H1 (cell line): ENCODE measurements at regions not wholly inside any gene's neighbourhood (a gene's known extent, or its start where the extent isn't known, plus 50 kb on each side); places are given as distances from the start of the nearest gene placed in this dataset.

Experiments
- CTCF ChIA-PET: fragments of 300-600 bp; sonication (Branson Sonifier 250); formaldehyde crosslinking; loops from one replicate; lab custom pipeline; 2021; ENCODE audit not compliant: partially characterized antibody; lab: Charles Lee
- POLR2A ChIA-PET: fragments of 300-600 bp; sonication (Branson Sonifier 250); formaldehyde crosslinking; loops from one replicate; lab custom pipeline; 2021; ENCODE audit warnings: inconsistent platforms; ENCODE audit not compliant: partially characterized antibody; lab: Charles Lee
- DNase-seq, 2 experiments: peaks; one replicate each; pipeline versions ENCODE4 v3.0.0 to v3.0.0-alpha.2; 2010 to 2022; ENCODE audit warnings: low spot score in 2 of 2, low read depth in 1 of 2, mixed read lengths in 1 of 2
- FAIRE-seq: peaks from 2 replicates; lab custom pipeline; 2011; peaks lifted over from hg19 to GRCh38; lab: Jason Lieb, UNC
- H2AFZ ChIP-seq: 2 replicates; pipeline ENCODE4 v1.8.1; 2012; ENCODE audit warnings: low read length, inconsistent platforms
- H2AK5ac ChIP-seq: 2 replicates; pipeline ENCODE4 v1.6.1; 2013; ENCODE audit warnings: low read depth, low read length
- H2BK120ac ChIP-seq: replicated peaks from 2 replicates; pipeline ENCODE3; 2013; ENCODE audit warnings: low read depth, low read length, inconsistent platforms
- H2BK12ac ChIP-seq: 2 replicates; pipeline ENCODE4 v1.6.1; 2013; ENCODE audit warnings: low read depth, low read length
- H2BK15ac ChIP-seq: 2 replicates; pipeline ENCODE4 v1.6.1; 2013; ENCODE audit warnings: low read length
- H2BK20ac ChIP-seq: 2 replicates; pipeline ENCODE4 v1.6.1; 2013; ENCODE audit warnings: low read length
- H2BK5ac ChIP-seq: 2 replicates; pipeline ENCODE4 v1.6.1; 2013; ENCODE audit warnings: low read depth, low read length
- H3K14ac ChIP-seq: 2 replicates; pipeline ENCODE4 v1.6.1; 2013; ENCODE audit warnings: inconsistent platforms; ENCODE audit not compliant: insufficient read length
- H3K18ac ChIP-seq: 2 replicates; pipeline ENCODE4 v1.6.1; 2013; ENCODE audit warnings: low read length; ENCODE audit errors: extremely low read depth
- H3K23ac ChIP-seq: 2 replicates; pipeline ENCODE4 v1.6.1; 2013; ENCODE audit warnings: inconsistent platforms; ENCODE audit not compliant: insufficient read length
- H3K23me2 ChIP-seq: 2 replicates; pipeline ENCODE4 v1.6.1; 2013; ENCODE audit warnings: low read depth, low read length
- H3K27ac ChIP-seq: 2 replicates; pipeline ENCODE4 v1.6.1; 2011; ENCODE audit warnings: low read depth, low read length, inconsistent platforms
- H3K27me3 ChIP-seq, 4 experiments: replicated peaks in 1 of 4; 1 replicate in 1 of 4; 2 replicates in 3 of 4; pipeline versions ENCODE4 v1.6.1 to v1.8.1; 2011 to 2013; ENCODE audit warnings: low read length in 3 of 4, mild to moderate bottlenecking in 3 of 4, inconsistent platforms in 2 of 4, mixed read lengths in 2 of 4, moderate library complexity in 1 of 4; ENCODE audit not compliant: control insufficient read depth in 3 of 4, insufficient read depth in 3 of 4; ENCODE audit errors: extremely low read depth in 1 of 4
- H3K36me3 ChIP-seq, 4 experiments: 2 replicates each; pipeline versions ENCODE4 v1.6.1 to v1.8.1; 2011 to 2013; ENCODE audit warnings: mild to moderate bottlenecking in 4 of 4, low read length in 3 of 4, moderate library complexity in 2 of 4, control low read depth in 1 of 4, inconsistent platforms in 1 of 4; ENCODE audit not compliant: insufficient read depth in 4 of 4, control insufficient read depth in 2 of 4
- H3K4ac ChIP-seq: replicated peaks from 2 replicates; pipeline ENCODE3; 2013; ENCODE audit warnings: low read length, low read depth, mixed read lengths, inconsistent platforms; ENCODE audit not compliant: insufficient read length
- H3K4me1 ChIP-seq, 4 experiments: replicated peaks in 1 of 4; 1 replicate in 1 of 4; 2 replicates in 3 of 4; pipeline versions ENCODE4 v1.6.1 to v1.8.1; 2011 to 2013; ENCODE audit warnings: low read length in 3 of 4, inconsistent platforms in 2 of 4, mixed read lengths in 1 of 4; ENCODE audit not compliant: insufficient read depth in 4 of 4, control insufficient read depth in 3 of 4
- H3K4me2 ChIP-seq, 2 experiments: 2 replicates each; pipeline versions ENCODE4 v1.6.1 to v1.8.1; 2011 to 2013; ENCODE audit warnings: low read depth in 2 of 2, low read length in 2 of 2, control low read depth in 1 of 2, inconsistent platforms in 1 of 2, mild to moderate bottlenecking in 1 of 2; ENCODE audit not compliant: insufficient read depth in 1 of 2
- H3K4me3 ChIP-seq, 4 experiments: fragments of 200-600, 300-600 bp in 1 of 4; sonication (generic), shearing (Covaris generic), sonication (Bioruptor Twin) in 1 of 4; 2 replicates each; pipeline versions ENCODE4 v1.5.1 to v1.8.1; 2011 to 2016; ENCODE audit warnings: low read length in 4 of 4, low read depth in 3 of 4, control low read depth in 2 of 4, inconsistent platforms in 2 of 4, mild to moderate bottlenecking in 2 of 4, mixed read lengths in 1 of 4, moderate library complexity in 1 of 4; ENCODE audit not compliant: insufficient read depth in 2 of 4; ENCODE audit errors: extremely low read depth in 1 of 4
- H3K56ac ChIP-seq: replicated peaks from 2 replicates; pipeline ENCODE3; 2013; ENCODE audit warnings: low read depth, mild to moderate bottlenecking, mixed read lengths, low read length, inconsistent platforms; ENCODE audit not compliant: insufficient read length
- H3K79me1 ChIP-seq: 2 replicates; pipeline ENCODE4 v1.6.1; 2013; ENCODE audit warnings: low read depth, low read length, control low read depth
- H3K79me2 ChIP-seq, 2 experiments: 2 replicates each; pipeline versions ENCODE4 v1.6.1 to v1.8.1; 2012 to 2013; ENCODE audit warnings: low read length in 2 of 2, mild to moderate bottlenecking in 2 of 2, inconsistent platforms in 1 of 2; ENCODE audit not compliant: insufficient read depth in 2 of 2, control insufficient read depth in 1 of 2
- H3K9ac ChIP-seq, 4 experiments: replicated peaks in 1 of 4; 1 replicate in 1 of 4; 2 replicates in 3 of 4; pipeline versions ENCODE4 v1.6.1 to v1.8.1; 2011 to 2013; ENCODE audit warnings: low read depth in 3 of 4, low read length in 3 of 4, control low read depth in 2 of 4, mild to moderate bottlenecking in 2 of 4, moderate library complexity in 2 of 4, inconsistent platforms in 1 of 4; ENCODE audit errors: extremely low read depth in 1 of 4
- H3K9me3 ChIP-seq, 2 experiments: 2 replicates each; pipeline versions ENCODE4 v1.6.1 to v1.8.1; 2012 to 2013; ENCODE audit warnings: mild to moderate bottlenecking in 2 of 2, moderate library complexity in 2 of 2, control low read depth in 1 of 2, inconsistent platforms in 1 of 2, low read depth in 1 of 2, low read length in 1 of 2, mixed read lengths in 1 of 2; ENCODE audit not compliant: insufficient read depth in 2 of 2
- H4K20me1 ChIP-seq, 2 experiments: replicated peaks in 1 of 2; 2 replicates each; pipeline versions ENCODE3 to v1.8.1; 2011 to 2013; ENCODE audit warnings: inconsistent platforms in 2 of 2, low read length in 2 of 2, mild to moderate bottlenecking in 1 of 2; ENCODE audit not compliant: insufficient read depth in 2 of 2, control insufficient read depth in 1 of 2
- H4K5ac ChIP-seq: 2 replicates; pipeline ENCODE4 v1.6.1; 2013; ENCODE audit warnings: low read length, low read depth, mixed read lengths, inconsistent platforms; ENCODE audit not compliant: insufficient read length
- H4K8ac ChIP-seq: 2 replicates; pipeline ENCODE4 v1.8.0; 2013; ENCODE audit warnings: mild to moderate bottlenecking, moderate library complexity, low read length, inconsistent platforms; ENCODE audit not compliant: insufficient read depth; ENCODE audit errors: extremely low read depth
- H4K91ac ChIP-seq: replicated peaks from 2 replicates; pipeline ENCODE3; 2013; ENCODE audit warnings: low read length, mixed read lengths, inconsistent platforms; ENCODE audit not compliant: insufficient read length
- BCL11A ChIP-seq, 2 experiments: IDR thresholded peaks; one replicate each; pipeline ENCODE4 v1.6.1; 2011; ENCODE audit warnings: low read depth in 2 of 2, low read length in 2 of 2, mild to moderate bottlenecking in 2 of 2
- CBX5 ChIP-seq: fragments of 300-800, 300-1000 bp; sonication (generic); IDR thresholded peaks from 2 replicates; pipeline ENCODE4 v1.7.1; 2016; ENCODE audit warnings: antibody characterized with exemption, low read length, low read depth
- EGR1 ChIP-seq: IDR thresholded peaks from 2 replicates; pipeline ENCODE4 v1.6.1; 2011; ENCODE audit warnings: low read depth, low read length, borderline replicate concordance
- EP300 ChIP-seq, 2 experiments: IDR thresholded peaks; 1 replicate in 1 of 2; 2 replicates in 1 of 2; pipeline ENCODE4 v1.6.1; 2011 to 2012; ENCODE audit warnings: low read depth in 2 of 2, low read length in 2 of 2, mild to moderate bottlenecking in 2 of 2, borderline replicate concordance in 1 of 2, inconsistent platforms in 1 of 2, moderate library complexity in 1 of 2
- GTF2F1 ChIP-seq: IDR thresholded peaks from 2 replicates; pipeline ENCODE4 v1.6.1; 2012; ENCODE audit warnings: low read depth, low read length, improper control_type of control experiment, borderline replicate concordance
- HDAC2 ChIP-seq, 2 experiments: fragments of 300-600 bp in 1 of 2; sonication (generic) in 1 of 2; IDR thresholded peaks; 2 replicates each; pipeline ENCODE4 v1.6.1; 2011 to 2012; ENCODE audit warnings: low read depth in 2 of 2, low read length in 2 of 2, mild to moderate bottlenecking in 2 of 2, moderate library complexity in 2 of 2, borderline replicate concordance in 1 of 2, inconsistent platforms in 1 of 2
- NRF1 ChIP-seq: IDR thresholded peaks from 2 replicates; pipeline ENCODE4 v1.6.1; 2011; ENCODE audit warnings: mild to moderate bottlenecking, low read depth, low read length, improper control_type of control experiment
- POLR2A ChIP-seq, 2 experiments: IDR thresholded peaks; 1 replicate in 1 of 2; 2 replicates in 1 of 2; pipeline ENCODE4 v1.6.1; 2011; ENCODE audit warnings: low read depth in 2 of 2, low read length in 2 of 2, mild to moderate bottlenecking in 2 of 2; ENCODE audit errors: control extremely low read depth in 1 of 2
- SAP30 ChIP-seq: fragments of 300-600 bp; sonication (generic); IDR thresholded peaks from 2 replicates; pipeline ENCODE4 v1.7.1; 2012; ENCODE audit warnings: low read length, moderate library complexity, mild to moderate bottlenecking, inconsistent platforms; ENCODE audit not compliant: insufficient read depth, insufficient replicate concordance
- SIX5 ChIP-seq: IDR thresholded peaks from 2 replicates; pipeline ENCODE4 v1.6.1; 2011; ENCODE audit warnings: mild to moderate bottlenecking, low read depth, low read length
- SRF ChIP-seq: IDR thresholded peaks from 2 replicates; pipeline ENCODE4 v1.6.1; 2011; ENCODE audit warnings: mild to moderate bottlenecking, low read depth, low read length, moderate library complexity
- TAF7 ChIP-seq: optimal IDR thresholded peaks from 2 replicates; pipeline ENCODE3; 2011; ENCODE audit warnings: low read depth, mild to moderate bottlenecking, inconsistent platforms, low read length, moderate library complexity, borderline replicate concordance
- USF2 ChIP-seq: IDR thresholded peaks from 2 replicates; pipeline ENCODE4 v1.6.1; 2011; ENCODE audit warnings: low read length, improper control_type of control experiment
- ZNF274 ChIP-seq: IDR thresholded peaks from 2 replicates; pipeline ENCODE4 v1.7.0; 2012; ENCODE audit warnings: low read length, borderline replicate concordance; ENCODE audit errors: extremely low read depth
- WGBS, 2 experiments: shearing (Covaris generic) in 1 of 2; methylation state at CpG; one replicate each; pipeline versions ENCODE4 v1.1.6 to v1.1.7; 2013 to 2015; ENCODE audit warnings: low lambda C conversion rate in 2 of 2, mixed read lengths in 2 of 2, inconsistent platforms in 1 of 2, low coverage in 1 of 2, missing lambda C conversion rate in 1 of 2; ENCODE audit not compliant: insufficient replicate concordance in 2 of 2, insufficient coverage in 1 of 2, insufficient read length in 1 of 2; ENCODE audit errors: extremely low coverage in 1 of 2, missing lambda C conversion rate in 1 of 2; 5-methylcytosine and 5-hydroxymethylcytosine counted together

GRCh38 chr2:82508702-82509101 is 1950.4 kb downstream of the SUCLG1 start:
- Histone ChIP-seq H2BK12ac (no peak overlapping the region), H3K27ac (no peak overlapping the region), H4K8ac (no peak overlapping the region), H2AK5ac (no peak overlapping the region), H3K9ac (no peak overlapping the region), H2BK15ac (no peak overlapping the region), H3K27me3 (no peaks in the 10 kb centered on the region), H3K14ac (no peak overlapping the region), H2AFZ (no peak overlapping the region), H4K20me1 (no peaks in the 10 kb centered on the region), H4K91ac (no peak overlapping the region), H3K36me3 (no peaks in the 10 kb centered on the region), H3K4ac (no peak overlapping the region), H2BK120ac (no peak overlapping the region), H3K18ac (no peak overlapping the region), H3K9me3 (peaks cover 0 to 4% of the 10 kb centered on the region in 2 experiments; a peak in 1 of 4 replicates), H3K79me2 (no peaks in the 10 kb centered on the region), H3K56ac (no peak overlapping the region), H3K4me1 (no peaks in the 10 kb centered on the region), H3K23me2 (no peaks in the 10 kb centered on the region), H2BK5ac (no peak overlapping the region), H3K79me1 (no peaks in the 10 kb centered on the region), H3K4me3 (no peak overlapping the region), H4K5ac (no peak overlapping the region), H2BK20ac (no peak overlapping the region), H3K23ac (no peak overlapping the region), H3K4me2 (no peak overlapping the region)
- FAIRE-seq (no peak), DNase-seq (no peak)
- ChIA-PET CTCF (interaction anchor here (0.6 kb wide), 1 partner anchor 1399 kb away, joined by 3 read pairs; no protein-coding TSS in a partner anchor), POLR2A (no interaction called here)
- 95% methylated on average over 2 of the region's 2 CpGs; no CpG with 5 or more reads in 1 of the 2 experiments for WGBS, 2 experiments
- TF ChIP-seq EP300 (IDR thresholded peaks at IDR 0.05; ENCODE audit: borderline replicate concordance in 1 of 2, low read depth in 2 of 2, low read length in 2 of 2) (no peak), EGR1 (no peak), ZNF274 (no peak), GTF2F1 (no peak), POLR2A (IDR thresholded peaks at IDR 0.05; ENCODE audit: control extremely low read depth in 1 of 2, low read depth in 2 of 2, low read length in 2 of 2) (no peak), USF2 (no peak), SAP30 (no peak), HDAC2 (IDR thresholded peaks at IDR 0.05; ENCODE audit: borderline replicate concordance in 1 of 2, low read depth in 2 of 2, low read length in 2 of 2) (no peak), TAF7 (no peak), BCL11A (IDR thresholded peaks at IDR 0.05; ENCODE audit: low read depth in 2 of 2, low read length in 2 of 2) (no peak), SIX5 (no peak), SRF (no peak), NRF1 (no peak), CBX5 (no peak)
